T-cell (primary cell): ENCODE measurements at regions not wholly inside any gene's neighbourhood (a gene's known extent, or its start where the extent isn't known, plus 50 kb on each side); places are given as distances from the start of the nearest gene placed in this dataset.

ENCODE experiments used
- ATAC-seq, 4 experiments: fragments of 200-7000 bp in 3 of 4; fragments of 150-1000 bp in 1 of 4; cut with Tn5 transposase; replicated peaks in 1 of 4; 1 replicate in 3 of 4; 2 replicates in 1 of 4; pipeline ENCODE4 v1.10.0; 2021; ENCODE audit warnings: moderate library complexity in 3 of 4, mild to moderate bottlenecking in 2 of 4, moderate number of reproducible peaks in 1 of 4
- CTCF ChIA-PET, 2 donors: fragments of 300-600 bp; sonication (Branson Sonifier 250); formaldehyde crosslinking; loops; one replicate each; lab custom pipeline; 2022; ENCODE audit warnings: antibody characterized with exemption in 2 of 2; lab: Charles Lee
- POLR2A ChIA-PET, 2 donors: fragments of 300-600 bp; sonication (Branson Sonifier 250); formaldehyde crosslinking; loops; one replicate each; lab custom pipeline; 2022; ENCODE audit warnings: antibody characterized with exemption in 2 of 2; lab: Charles Lee
- DNase-seq, 35 experiments: peaks; one replicate each; pipeline versions ENCODE4 v3.0.0 to v3.0.0-alpha.2; 2013 to 2023
- H3K27ac ChIP-seq: one replicate; pipeline ENCODE4 v1.5.1; 2013; ENCODE audit warnings: low read length
- H3K27me3 ChIP-seq, 2 experiments: replicated peaks in 1 of 2; 1 replicate in 1 of 2; 2 replicates in 1 of 2; pipeline versions ENCODE4 v1.6.1 to v1.7.0; 2013; ENCODE audit warnings: low read length in 1 of 2, mixed read lengths in 1 of 2; ENCODE audit not compliant: control insufficient read depth in 2 of 2, insufficient read depth in 2 of 2; ENCODE audit errors: extremely low read depth in 1 of 2
- H3K36me3 ChIP-seq, 2 donors: 1 replicate in 1 of 2; 2 replicates in 1 of 2; pipeline versions ENCODE4 v1.6.1 to v1.7.0; 2013; ENCODE audit warnings: low read length in 1 of 2; ENCODE audit not compliant: control insufficient read depth in 2 of 2, insufficient read depth in 1 of 2; ENCODE audit errors: extremely low read depth in 1 of 2
- H3K4me1 ChIP-seq, 2 experiments: 1 replicate in 1 of 2; 2 replicates in 1 of 2; pipeline versions ENCODE4 v1.6.1 to v1.7.0; 2013; ENCODE audit warnings: low read length in 2 of 2, mixed read lengths in 1 of 2; ENCODE audit not compliant: insufficient read depth in 2 of 2, control insufficient read depth in 1 of 2; ENCODE audit errors: extremely low read depth in 1 of 2
- H3K4me3 ChIP-seq, 2 donors: 1 replicate in 1 of 2; 2 replicates in 1 of 2; pipeline versions ENCODE4 v1.5.1 to v1.7.0; 2013; ENCODE audit warnings: mild to moderate bottlenecking in 2 of 2, low read length in 1 of 2, moderate library complexity in 1 of 2; ENCODE audit not compliant: control insufficient read depth in 1 of 2; ENCODE audit errors: extremely low read depth in 1 of 2
- H3K9me3 ChIP-seq: 2 replicates; pipeline ENCODE4 v1.7.0; 2013
- H3K27ac Mint-ChIP-seq, 2 donors: one replicate each; pipeline ENCODE4 v1.8.0; 2020 to 2021; ENCODE audit warnings: mild to moderate bottlenecking in 2 of 2, mixed read lengths in 2 of 2
- H3K27me3 Mint-ChIP-seq, 2 donors: one replicate each; pipeline ENCODE4 v1.8.0; 2021 to 2022; ENCODE audit warnings: mixed read lengths in 2 of 2
- H3K36me3 Mint-ChIP-seq: one replicate; pipeline ENCODE4 v1.8.0; 2021; ENCODE audit warnings: mixed read lengths
- H3K4me1 Mint-ChIP-seq, 3 donors: one replicate each; pipeline ENCODE4 v1.8.0; 2020 to 2022; ENCODE audit warnings: mixed read lengths in 3 of 3, mild to moderate bottlenecking in 1 of 3
- H3K4me3 Mint-ChIP-seq, 3 donors: one replicate each; pipeline ENCODE4 v1.8.0; 2020 to 2022; ENCODE audit warnings: mild to moderate bottlenecking in 3 of 3, mixed read lengths in 3 of 3, moderate library complexity in 3 of 3
- H3K9me3 Mint-ChIP-seq, 3 donors: one replicate each; pipeline ENCODE4 v1.8.0; 2020 to 2022; ENCODE audit warnings: mixed read lengths in 3 of 3
- WGBS: methylation state at CpG from one replicate; pipeline ENCODE4 v1.1.5; 2013; ENCODE audit warnings: missing lambda C conversion rate; ENCODE audit not compliant: insufficient coverage; 5-methylcytosine and 5-hydroxymethylcytosine counted together

DNA sequence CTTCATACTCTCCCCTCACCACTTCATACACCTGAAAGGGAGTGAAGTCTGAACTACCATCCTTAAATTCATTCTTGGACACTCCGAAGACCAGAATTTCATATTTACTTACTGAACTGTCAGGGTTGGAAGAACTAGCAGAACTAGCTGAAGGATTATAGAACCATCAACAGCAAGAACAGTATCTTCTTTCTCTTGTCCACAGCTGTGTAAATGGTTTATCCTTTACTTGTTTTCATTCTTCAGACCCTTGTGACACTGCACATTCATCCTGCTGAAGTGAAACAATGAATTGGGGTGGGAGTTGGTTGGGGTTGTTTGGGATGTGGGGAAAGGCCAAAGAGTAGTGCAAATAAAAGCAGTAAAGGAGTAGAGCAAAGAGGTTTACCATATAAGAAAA is 350.9 kb downstream of the ZIC1 start:
- no peaks in the 10 kb centered on the region for H3K4me1 Mint-ChIP-seq

DNA sequence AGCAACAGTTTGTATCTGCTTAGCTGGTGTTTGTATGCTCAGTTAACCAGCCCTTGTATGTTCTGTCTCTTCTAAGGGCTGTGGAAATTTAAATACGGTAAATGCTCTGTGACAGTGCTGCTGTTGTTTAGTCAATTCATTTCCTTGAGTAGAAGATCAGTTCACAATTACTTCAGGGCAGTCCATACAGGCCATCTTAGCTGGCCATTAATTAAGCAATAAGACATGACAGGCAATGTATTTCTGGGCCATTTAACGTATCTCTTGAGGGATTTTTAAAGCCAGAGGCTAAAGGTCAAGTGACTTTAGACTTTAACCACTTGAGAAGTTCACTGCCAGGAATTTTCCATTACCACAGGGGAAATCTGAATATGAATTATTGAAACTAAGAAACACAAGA is 351.8 kb downstream of the ZIC1 start:
- no CpG with 5 or more reads among the region's 2 CpGs for whole genome bisulfite sequencing

More for the DNA sequence above, 350.9 kb downstream of the ZIC1 start:
- H3K4me1 ChIP-seq = no peaks in the 10 kb centered on the region
- 100% methylated on average over 1 of the region's 1 CpG for WGBS
- H3K36me3 ChIP-seq = no peaks in the 10 kb centered on the region
- DNase-seq = no peak
- Mint-ChIP-seq H3K4me3 (no peak overlapping the region), H3K27me3 (no peaks in the 10 kb centered on the region), H3K36me3 (no peaks in the 10 kb centered on the region), H3K27ac (no peak overlapping the region), H3K9me3 (peaks cover 0 to 6% (median under 1%) of the 10 kb centered on the region in 3 donors)
- CTCF ChIA-PET = no interaction called here
- H3K9me3 ChIP-seq = no peaks in the 10 kb centered on the region
- ATAC-seq = no peak
- no peak overlapping the region for H3K4me3 ChIP-seq
- no peaks in the 10 kb centered on the region for H3K27me3 ChIP-seq
- H3K27ac ChIP-seq = no peak overlapping the region
- POLR2A ChIA-PET = no interaction called here

DNA sequence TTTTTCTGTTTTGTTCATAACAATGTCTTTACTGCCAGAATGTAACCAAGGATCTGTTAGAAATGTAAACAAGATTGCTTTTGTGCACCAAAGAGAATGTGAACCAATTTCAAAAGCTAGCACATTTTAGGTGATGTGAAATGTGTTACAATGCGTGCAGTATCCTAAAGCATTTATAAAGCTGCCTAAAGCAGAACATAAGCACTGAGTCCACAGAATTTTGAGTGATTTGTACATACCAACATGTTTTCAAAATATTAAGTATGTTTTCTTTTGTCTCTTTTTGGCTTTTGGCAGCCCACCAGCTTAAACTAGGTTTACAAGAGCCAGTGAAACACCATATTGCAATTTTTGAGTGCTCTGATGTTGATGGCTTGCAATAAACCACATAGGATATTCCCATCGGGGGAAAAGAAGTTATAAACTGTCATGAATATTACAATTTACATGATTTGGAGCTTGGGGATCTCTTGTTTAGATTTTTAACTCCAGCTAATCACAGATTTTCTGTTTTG is 364.0 kb downstream of the ZIC1 start:
- Histone ChIP-seq H3K4me3 (no peak overlapping the region), H3K27me3 (no peaks in the 10 kb centered on the region), H3K27ac (no peak overlapping the region), H3K4me1 (no peaks in the 10 kb centered on the region), H3K36me3 (no peaks in the 10 kb centered on the region), H3K9me3 (no peaks in the 10 kb centered on the region)
- ATAC-seq = no peak
- no peaks in the 10 kb centered on the region for H3K27me3 Mint-ChIP-seq
- WGBS = no CpG with 5 or more reads among the region's 2 CpGs
- POLR2A ChIA-PET = interaction anchor here in 1 of 2 donors (0.5 kb wide), 1 partner anchor 234 kb away, joined by 3 read pairs; no protein-coding TSS in a partner anchor
- H3K9me3 Mint-ChIP-seq = peaks cover 0 to 4% (median 3%) of the 10 kb centered on the region in 3 donors
- no peak overlapping the region for H3K27ac Mint-ChIP-seq
- DNase-seq = no peak
- H3K4me1 Mint-ChIP-seq = no peaks in the 10 kb centered on the region
- H3K4me3 Mint-ChIP-seq = no peak overlapping the region
- CTCF ChIA-PET = no interaction called here
- no peaks in the 10 kb centered on the region for H3K36me3 Mint-ChIP-seq

More for the DNA sequence above, 351.8 kb downstream of the ZIC1 start:
- CTCF ChIA-PET = no interaction called here
- ATAC-seq = no peak
- H3K27me3 Mint-ChIP-seq = no peaks in the 10 kb centered on the region
- Histone ChIP-seq H3K27ac (no peak overlapping the region), H3K4me3 (no peak overlapping the region), H3K36me3 (no peaks in the 10 kb centered on the region), H3K9me3 (no peaks in the 10 kb centered on the region), H3K4me1 (no peaks in the 10 kb centered on the region), H3K27me3 (no peaks in the 10 kb centered on the region)
- H3K4me3 Mint-ChIP-seq = no peak overlapping the region
- peaks cover 0 to 9% (median 7%) of the 10 kb centered on the region in 3 donors for H3K9me3 Mint-ChIP-seq
- DNase-seq = no peak
- H3K27ac Mint-ChIP-seq = no peak overlapping the region
- no peaks in the 10 kb centered on the region for H3K36me3 Mint-ChIP-seq
- H3K4me1 Mint-ChIP-seq = no peaks in the 10 kb centered on the region
- POLR2A ChIA-PET = no interaction called here

DNA sequence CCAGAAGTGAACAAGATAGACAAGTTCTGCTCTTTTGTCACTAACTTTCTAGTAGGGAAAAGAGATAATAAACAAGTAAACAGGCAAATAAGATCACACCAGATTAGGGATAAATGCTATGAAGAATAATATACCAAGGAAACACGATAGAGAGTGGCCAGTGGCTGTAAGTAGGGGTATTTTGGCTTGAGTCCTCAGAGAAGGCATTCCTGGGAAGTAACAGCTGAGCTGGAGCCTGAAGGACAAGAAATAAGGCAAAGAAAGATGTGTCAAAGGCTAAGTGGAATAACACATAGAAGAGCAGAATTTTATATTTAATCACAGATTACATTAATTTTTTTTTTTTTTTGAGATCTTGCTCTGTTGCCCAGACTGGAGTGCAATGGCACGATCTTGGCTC is 366.2 kb downstream of the ZIC1 start:
- Histone ChIP-seq H3K27me3 (no peaks in the 10 kb centered on the region), H3K36me3 (no peaks in the 10 kb centered on the region), H3K27ac (no peak overlapping the region), H3K4me3 (no peak overlapping the region), H3K4me1 (no peaks in the 10 kb centered on the region), H3K9me3 (no peaks in the 10 kb centered on the region)
- 0% methylated on average over 1 of the region's 2 CpGs for WGBS
- no peak for DNase-seq
- no peaks in the 10 kb centered on the region for H3K36me3 Mint-ChIP-seq
- no peak overlapping the region for H3K4me3 Mint-ChIP-seq
- ATAC-seq = no peak
- H3K27ac Mint-ChIP-seq = no peak overlapping the region
- H3K27me3 Mint-ChIP-seq = no peaks in the 10 kb centered on the region
- H3K9me3 Mint-ChIP-seq = peaks cover 3 to 4% (median 3%) of the 10 kb centered on the region in 3 donors
- ChIA-PET CTCF (no interaction called here), POLR2A (no interaction called here)
- H3K4me1 Mint-ChIP-seq = no peaks in the 10 kb centered on the region

DNA sequence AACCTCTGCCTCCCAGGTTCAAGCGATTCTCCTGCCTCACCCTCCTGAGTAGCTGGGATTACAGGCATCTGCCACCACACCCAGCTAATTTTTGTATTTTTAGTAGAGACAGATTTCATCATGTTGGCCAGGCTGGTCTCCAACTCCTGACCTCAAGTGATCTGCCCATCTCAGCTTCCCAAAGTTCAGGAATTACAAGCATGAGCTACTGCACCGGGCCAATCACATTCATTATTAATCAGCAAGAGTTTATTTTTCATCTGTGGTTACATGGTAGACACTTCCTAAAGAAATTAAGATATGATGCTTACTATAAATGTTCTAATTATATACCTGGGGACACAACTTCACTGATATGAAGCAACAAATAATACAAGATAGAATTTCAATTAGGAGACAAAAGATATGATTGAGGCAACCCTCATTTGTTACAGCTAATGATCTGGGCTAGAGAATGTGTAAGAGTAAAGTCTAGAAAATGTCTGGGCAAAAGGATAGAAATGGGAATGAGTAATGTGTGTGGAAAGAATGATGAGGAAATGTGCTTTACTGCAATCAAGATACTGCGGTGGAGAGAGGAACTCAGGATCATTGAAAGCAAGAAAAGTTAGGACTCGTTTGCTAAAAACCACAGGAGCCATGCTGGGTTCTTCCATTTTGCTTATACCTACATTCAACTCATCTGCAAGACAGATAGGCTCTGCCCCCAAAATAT is 366.8 kb downstream of the ZIC1 start:
- no peaks in the 10 kb centered on the region for H3K9me3 ChIP-seq
- ChIA-PET POLR2A (no interaction called here), CTCF (no interaction called here)
- no peak overlapping the region for H3K27ac ChIP-seq
- no peak overlapping the region for H3K4me3 Mint-ChIP-seq
- H3K4me1 ChIP-seq = no peaks in the 10 kb centered on the region
- WGBS = 100% methylated on average over 1 of the region's 4 CpGs
- H3K27me3 Mint-ChIP-seq = no peaks in the 10 kb centered on the region
- no peaks in the 10 kb centered on the region for H3K36me3 ChIP-seq
- peaks cover 3 to 4% (median 3%) of the 10 kb centered on the region in 3 donors for H3K9me3 Mint-ChIP-seq
- H3K4me3 ChIP-seq = no peak overlapping the region
- H3K4me1 Mint-ChIP-seq = no peaks in the 10 kb centered on the region
- no peaks in the 10 kb centered on the region for H3K36me3 Mint-ChIP-seq
- ATAC-seq = no peak
- no peaks in the 10 kb centered on the region for H3K27me3 ChIP-seq
- no peak for DNase-seq
- no peak overlapping the region for H3K27ac Mint-ChIP-seq

DNA sequence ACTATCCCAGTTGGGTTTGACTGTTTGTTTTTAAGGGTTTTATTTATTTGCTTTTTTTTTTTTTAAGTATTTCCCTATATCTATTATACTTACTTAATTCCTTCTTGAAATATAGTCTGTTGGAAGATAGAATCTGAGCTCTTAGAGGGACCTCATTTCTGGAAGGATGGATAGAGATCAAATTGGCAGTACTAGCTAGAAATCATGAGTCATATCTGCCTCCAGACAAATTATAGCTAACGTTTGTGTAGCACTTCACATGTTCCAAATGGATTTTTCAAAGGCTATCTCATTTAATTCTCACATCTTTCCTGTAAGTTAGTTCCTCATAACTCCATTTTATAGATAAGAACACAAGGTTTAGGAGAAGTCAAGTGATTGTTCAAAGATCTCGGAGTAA is 384.7 kb downstream of the ZIC1 start:
- DNase-seq (no peak), ATAC-seq (no peak)
- Histone ChIP-seq H3K27me3 (no peaks in the 10 kb centered on the region), H3K4me1 (no peaks in the 10 kb centered on the region), H3K36me3 (no peaks in the 10 kb centered on the region), H3K4me3 (no peak overlapping the region), H3K27ac (no peak overlapping the region), H3K9me3 (no peaks in the 10 kb centered on the region)
- no CpG with 5 or more reads among the region's 2 CpGs for WGBS
- H3K9me3 Mint-ChIP-seq = peaks cover 0 to 10% (median 0%) of the 10 kb centered on the region in 3 donors
- no peaks in the 10 kb centered on the region for H3K4me1 Mint-ChIP-seq
- ChIA-PET CTCF (interaction anchor here in 1 of 2 donors (0.7 kb wide), 1 partner anchor 17 kb away, joined by 3 read pairs; no protein-coding TSS in a partner anchor), POLR2A (no interaction called here)
- H3K27me3 Mint-ChIP-seq = no peaks in the 10 kb centered on the region
- H3K4me3 Mint-ChIP-seq = no peak overlapping the region
- H3K27ac Mint-ChIP-seq = no peak overlapping the region
- H3K36me3 Mint-ChIP-seq = no peaks in the 10 kb centered on the region
